Ishikawa (cell line): ENCODE measurements at regions not wholly inside any gene's neighbourhood (a gene's known extent, or its start where the extent isn't known, plus 50 kb on each side); places are given as distances from the start of the nearest gene placed in this dataset.

ENCODE experiments used
- CEBPB ChIP-seq: IDR thresholded peaks from 2 replicates; pipeline ENCODE4 v1.6.1; 2012
- CREB1 ChIP-seq: IDR thresholded peaks from 2 replicates; pipeline ENCODE4 v1.6.1; 2012; ENCODE audit warnings: low read depth
- EGR1 ChIP-seq: IDR thresholded peaks from 2 replicates; pipeline ENCODE4 v1.6.1; 2012
- EP300 ChIP-seq: IDR thresholded peaks from 2 replicates; pipeline ENCODE4 v1.6.1; 2012; ENCODE audit warnings: borderline replicate concordance
- FOXM1 ChIP-seq: IDR thresholded peaks from 2 replicates; pipeline ENCODE4 v1.6.1; 2012; ENCODE audit warnings: low read depth, borderline replicate concordance
- MAX ChIP-seq: IDR thresholded peaks from 2 replicates; pipeline ENCODE4 v1.6.1; 2012
- NFIC ChIP-seq: IDR thresholded peaks from 2 replicates; pipeline ENCODE4 v1.6.1; 2012
- RAD21 ChIP-seq: IDR thresholded peaks from 2 replicates; pipeline ENCODE4 v1.6.1; 2012; ENCODE audit warnings: low read depth
- REST ChIP-seq: IDR thresholded peaks from 2 replicates; pipeline ENCODE4 v1.6.1; 2012; ENCODE audit warnings: low read depth, mild to moderate bottlenecking
- TAF1 ChIP-seq: IDR thresholded peaks from 2 replicates; pipeline ENCODE4 v1.6.1; 2012; ENCODE audit warnings: low read depth, mild to moderate bottlenecking
- TCF12 ChIP-seq: IDR thresholded peaks from 2 replicates; pipeline ENCODE4 v1.6.1; 2012; ENCODE audit warnings: low read depth
- TEAD4 ChIP-seq: IDR thresholded peaks from 2 replicates; pipeline ENCODE4 v1.6.1; 2012
- USF1 ChIP-seq: IDR thresholded peaks from 2 replicates; pipeline ENCODE4 v1.6.1; 2012
- YY1 ChIP-seq: IDR thresholded peaks from 2 replicates; pipeline ENCODE4 v1.6.1; 2012; ENCODE audit warnings: low read depth
- ZBTB7A ChIP-seq: IDR thresholded peaks from 2 replicates; pipeline ENCODE4 v1.6.1; 2012; ENCODE audit warnings: low read depth

GRCh38 chr12:116443821-116444589 lies 115.2 kb upstream of the MAP1LC3B2 start:
- TF ChIP-seq CREB1 (no peak), ZBTB7A (no peak), FOXM1 (no peak), YY1 (no peak), TAF1 (no peak), RAD21 (no peak), EP300 (no peak), MAX (no peak), EGR1 (no peak), REST (no peak)

GRCh38 chr12:116444590-116444943 lies 114.6 kb upstream of the MAP1LC3B2 start:
- TF ChIP-seq USF1 (no peak), ZBTB7A (no peak), TAF1 (no peak), EGR1 (no peak), FOXM1 (no peak), REST (no peak), MAX (no peak), CEBPB (no peak)

- no peak for TF ChIP-seq CEBPB
- TF ChIP-seq EGR1 = no peak
- no peak for TF ChIP-seq NFIC
- no peak for TF ChIP-seq EP300
- TF ChIP-seq TEAD4 = no peak
- TF ChIP-seq MAX = no peak
- TF ChIP-seq TCF12 = no peak
- TF ChIP-seq TAF1 = no peak
- no peak for TF ChIP-seq CREB1
- no peak for TF ChIP-seq YY1
- no peak for TF ChIP-seq USF1
Measured at GRCh38 chr12:116448165-116448739, 110.9 kb upstream of the MAP1LC3B2 start.

GRCh38 chr12:116450406-116450910 lies 108.7 kb upstream of the MAP1LC3B2 start:
- TF ChIP-seq CREB1 = no peak
- TF ChIP-seq REST = no peak
- TF ChIP-seq MAX = no peak
- TF ChIP-seq RAD21 = no peak
- TF ChIP-seq EGR1 = no peak
- TF ChIP-seq USF1 = no peak
- TF ChIP-seq TEAD4 = no peak
- no peak for TF ChIP-seq EP300
- no peak for TF ChIP-seq TCF12
- TF ChIP-seq CEBPB = no peak
- TF ChIP-seq ZBTB7A = no peak
- no peak for TF ChIP-seq TAF1
- TF ChIP-seq NFIC = no peak
- no peak for TF ChIP-seq YY1
- TF ChIP-seq FOXM1 = no peak
